WTC11 (cell line): ENCODE measurements at regions not wholly inside any gene's neighbourhood (a gene's known extent, or its start where the extent isn't known, plus 50 kb on each side); places are given as distances from the start of the nearest gene placed in this dataset.

Source experiments
- ATAC-seq: fragments of 200-7000 bp; cut with Tn5 transposase; 2 replicates; pipeline ENCODE4 v1.10.0; 2021; ENCODE audit warnings: mild to moderate bottlenecking, moderate library complexity
- CTCF ChIA-PET: fragments of 300-600 bp; sonication (Branson Sonifier 250); formaldehyde crosslinking; loops from one replicate; lab custom pipeline; 2021; ENCODE audit warnings: antibody characterized with exemption; lab: Charles Lee
- POLR2A ChIA-PET: fragments of 350-600 bp; sonication (Branson Sonifier 250); formaldehyde crosslinking; loops from one replicate; lab custom pipeline; 2021; ENCODE audit warnings: antibody characterized with exemption; lab: Charles Lee
- DNase-seq: peaks from one replicate; pipeline ENCODE4 v3.0.0; 2021; ENCODE audit warnings: low spot score
- H3K27ac Mint-ChIP-seq: 2 replicates; pipeline ENCODE4 v1.8.0; 2021; ENCODE audit warnings: mixed read lengths
- H3K27me3 Mint-ChIP-seq: 2 replicates; pipeline ENCODE4 v1.8.0; 2021; ENCODE audit warnings: low read depth, mild to moderate bottlenecking, moderate library complexity, mixed read lengths
- H3K36me3 Mint-ChIP-seq: 2 replicates; pipeline ENCODE4 v1.8.0; 2021; ENCODE audit warnings: mixed read lengths
- H3K4me1 Mint-ChIP-seq: 2 replicates; pipeline ENCODE4 v1.8.0; 2022; ENCODE audit warnings: mixed read lengths
- H3K4me3 Mint-ChIP-seq: 2 replicates; pipeline ENCODE4 v1.8.0; 2021; ENCODE audit warnings: mild to moderate bottlenecking, moderate library complexity, mixed read lengths
- H3K9me3 Mint-ChIP-seq: 2 replicates; pipeline ENCODE4 v1.8.0; 2021; ENCODE audit warnings: mixed read lengths
- CBFB ChIP-seq: sonication (generic); formaldehyde crosslinking; IDR thresholded peaks from 2 replicates; pipeline ENCODE4 v1.8.1; 2022; ENCODE audit warnings: mild to moderate bottlenecking, low read depth, missing genetic modification reagents
- CTCF ChIP-seq: fragments of 200-600 bp; IDR thresholded peaks from 2 replicates; pipeline ENCODE4 v1.8.0; 2022; ENCODE audit warnings: antibody characterized with exemption
- E2F4 ChIP-seq: sonication (generic); formaldehyde crosslinking; IDR thresholded peaks from 2 replicates; pipeline ENCODE4 v1.8.1; 2022; ENCODE audit warnings: low read depth, mild to moderate bottlenecking, moderate library complexity, missing genetic modification reagents, borderline replicate concordance
- EMX1 ChIP-seq: fragments of 250-450 bp; sonication (Bioruptor Pico); IDR thresholded peaks from 2 replicates; pipeline ENCODE4 v1.8.0; 2021; ENCODE audit warnings: mild to moderate bottlenecking
- ESRRA ChIP-seq: sonication (generic); formaldehyde crosslinking; IDR thresholded peaks from 2 replicates; pipeline ENCODE4 v1.8.1; 2022; ENCODE audit warnings: mild to moderate bottlenecking, missing genetic modification reagents, borderline replicate concordance
- FOXJ3 ChIP-seq: sonication (generic); formaldehyde crosslinking; IDR thresholded peaks from 2 replicates; pipeline ENCODE4 v1.9.0; 2021; ENCODE audit warnings: missing genetic modification reagents, mild to moderate bottlenecking, borderline replicate concordance
- FOXK1 ChIP-seq: sonication (generic); formaldehyde crosslinking; IDR thresholded peaks from 2 replicates; pipeline ENCODE4 v1.8.0; 2022; ENCODE audit warnings: mild to moderate bottlenecking, moderate library complexity, missing genetic modification reagents
- FOXP4 ChIP-seq: sonication (generic); formaldehyde crosslinking; IDR thresholded peaks from 2 replicates; pipeline ENCODE4 v1.8.0; 2022; ENCODE audit warnings: mild to moderate bottlenecking, missing genetic modification reagents
- NFATC4 ChIP-seq: fragments of 250-450 bp; sonication (Bioruptor Pico); IDR thresholded peaks from 2 replicates; pipeline ENCODE4 v1.9.0; 2021; ENCODE audit warnings: mild to moderate bottlenecking
- NFE2L1 ChIP-seq: sonication (generic); formaldehyde crosslinking; IDR thresholded peaks from 2 replicates; pipeline ENCODE4 v1.8.1; 2023; ENCODE audit warnings: missing genetic modification reagents
- NR1H2 ChIP-seq: sonication (generic); formaldehyde crosslinking; IDR thresholded peaks from 2 replicates; pipeline ENCODE4 v1.9.0; 2021; ENCODE audit warnings: mild to moderate bottlenecking, moderate library complexity, missing genetic modification reagents
- NR2C2 ChIP-seq: sonication (generic); formaldehyde crosslinking; IDR thresholded peaks from 2 replicates; pipeline ENCODE4 v1.8.0; 2022; ENCODE audit warnings: mild to moderate bottlenecking, missing genetic modification reagents
- PRRX2 ChIP-seq: fragments of 250-450 bp; sonication (Bioruptor Pico); IDR thresholded peaks from 2 replicates; pipeline ENCODE4 v1.8.0; 2021; ENCODE audit warnings: mild to moderate bottlenecking
- SMAD3 ChIP-seq: sonication (generic); formaldehyde crosslinking; IDR thresholded peaks from 2 replicates; pipeline ENCODE4 v1.8.0; 2022; ENCODE audit warnings: missing genetic modification reagents, mild to moderate bottlenecking, borderline replicate concordance
- TEAD1 ChIP-seq: sonication (generic); formaldehyde crosslinking; IDR thresholded peaks from 2 replicates; pipeline ENCODE4 v1.8.0; 2022; ENCODE audit warnings: mild to moderate bottlenecking, missing genetic modification reagents
- TP53 ChIP-seq: sonication (generic); formaldehyde crosslinking; IDR thresholded peaks from 2 replicates; pipeline ENCODE4 v1.8.1; 2023; ENCODE audit warnings: mild to moderate bottlenecking, missing genetic modification reagents
- USF2 ChIP-seq: sonication (generic); formaldehyde crosslinking; IDR thresholded peaks from 2 replicates; pipeline ENCODE4 v1.8.1; 2023; ENCODE audit warnings: mild to moderate bottlenecking, missing genetic modification reagents, moderate library complexity
- ZBTB43 ChIP-seq: sonication (generic); formaldehyde crosslinking; IDR thresholded peaks from 2 replicates; pipeline ENCODE4 v1.8.1; 2023; ENCODE audit warnings: mild to moderate bottlenecking, missing genetic modification reagents
- ZNF232 ChIP-seq: sonication (generic); formaldehyde crosslinking; IDR thresholded peaks from 2 replicates; pipeline ENCODE4 v1.8.0; 2022; ENCODE audit warnings: mild to moderate bottlenecking, missing genetic modification reagents
- ZNF317 ChIP-seq: sonication (generic); formaldehyde crosslinking; IDR thresholded peaks from 2 replicates; pipeline ENCODE4 v1.8.1; 2023; ENCODE audit warnings: low read depth, mild to moderate bottlenecking, moderate library complexity, missing genetic modification reagents, borderline replicate concordance
- ZNF532 ChIP-seq: fragments of 250-450 bp; sonication (Bioruptor Pico); IDR thresholded peaks from 2 replicates; pipeline ENCODE4 v1.9.0; 2021; ENCODE audit warnings: mild to moderate bottlenecking, borderline replicate concordance
- ZNF671 ChIP-seq: fragments of 250-450 bp; sonication (Bioruptor Pico); IDR thresholded peaks from 2 replicates; pipeline ENCODE4 v1.8.0; 2021; ENCODE audit warnings: mild to moderate bottlenecking

- Mint-ChIP-seq H3K36me3 (peaks cover 4% of the 10 kb centered on the region), H3K4me3 (no peak overlapping the region), H3K4me1 (peaks cover 11% of the 10 kb centered on the region), H3K27me3 (no peaks in the 10 kb centered on the region; the same call in 1 of the 2 replicates), H3K9me3 (peaks cover 21% of the 10 kb centered on the region), H3K27ac (no peak overlapping the region)
- ATAC-seq (no peak), DNase-seq (no peak)
- TF ChIP-seq NFE2L1 (CRISPR knock-in tag) (no peak), TP53 (CRISPR knock-in tag) (no peak), PRRX2 (no peak), TEAD1 (CRISPR knock-in tag) (no peak), NFATC4 (no peak), USF2 (CRISPR knock-in tag) (no peak), CTCF (no peak), CBFB (CRISPR knock-in tag) (no peak), ESRRA (CRISPR knock-in tag) (no peak), EMX1 (CRISPR knock-in tag) (no peak), NR1H2 (CRISPR knock-in tag) (no peak), ZNF232 (no peak), ZNF317 (CRISPR knock-in tag) (no peak), ZBTB43 (CRISPR knock-in tag) (no peak)
- ChIA-PET CTCF (no interaction called here), POLR2A (no interaction called here)
These were observed 101.3 kb downstream of the TMX1 start for GRCh38 chr14:51341338-51341737.

- ATAC-seq: no peak
- TF ChIP-seq ZNF532 (CRISPR knock-in tag): no peak
- TF ChIP-seq NR2C2: no peak
- TF ChIP-seq FOXK1: no peak
- no peak for TF ChIP-seq E2F4
- TF ChIP-seq FOXP4 (CRISPR knock-in tag): no peak
- TF ChIP-seq CBFB (CRISPR knock-in tag): no peak
- TF ChIP-seq ZNF671 (CRISPR knock-in tag): no peak
- no peak for TF ChIP-seq FOXJ3
- no peak for TF ChIP-seq SMAD3 (CRISPR knock-in tag)
- peaks cover 5% of the 10 kb centered on the region for H3K4me1 Mint-ChIP-seq
- POLR2A ChIA-PET: no interaction called here
- no peak for DNase-seq
- CTCF ChIA-PET: no interaction called here
- no peak overlapping the region for H3K4me3 Mint-ChIP-seq
- H3K9me3 Mint-ChIP-seq: peaks cover 27% of the 10 kb centered on the region
- H3K36me3 Mint-ChIP-seq: peaks cover 4% of the 10 kb centered on the region
- H3K27me3 Mint-ChIP-seq: no peaks in the 10 kb centered on the region; the same call in 1 of the 2 replicates
- no peak overlapping the region for H3K27ac Mint-ChIP-seq
These were observed 102.2 kb downstream of the TMX1 start for GRCh38 chr14:51342226-51342625.
